ENCODE measurements at regions not wholly inside any gene's neighbourhood (a gene's known extent, or its start where the extent isn't known, plus 50 kb on each side); places are given as distances from the start of the nearest gene placed in this dataset.
"Not testable (repeated sequence)": the region's sequence is repeated elsewhere in the genome, so short reads cannot be mapped to it uniquely, and the experiment has no call there.

DNA sequence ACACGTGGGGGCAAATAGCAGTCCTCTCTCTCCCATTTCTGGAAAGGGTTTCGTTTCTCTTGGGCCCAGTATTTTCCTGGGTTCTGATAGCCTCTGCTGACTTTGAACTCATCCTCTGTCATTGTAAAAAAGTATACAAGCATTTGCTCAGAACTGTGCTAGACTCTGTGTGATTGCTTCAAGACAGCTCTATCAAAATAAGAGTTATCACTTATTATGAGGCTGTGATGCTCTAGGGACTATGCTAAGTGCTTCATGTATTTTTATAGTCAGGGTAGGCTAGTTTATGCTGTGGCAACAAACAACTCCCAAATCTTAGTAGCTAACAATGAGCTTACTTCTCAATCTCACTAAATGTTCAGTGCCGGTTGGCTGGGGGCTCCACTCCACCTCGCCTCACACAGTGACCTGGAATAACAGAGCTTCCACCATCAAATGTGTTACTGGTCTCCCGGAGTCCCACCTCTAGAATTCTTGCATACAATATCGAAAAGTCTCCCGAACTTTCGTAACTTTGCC, 110.8 kb upstream of the CDC42EP3 start:
- DNase-seq (ENCODE audit: low spot score): no peak

DNA sequence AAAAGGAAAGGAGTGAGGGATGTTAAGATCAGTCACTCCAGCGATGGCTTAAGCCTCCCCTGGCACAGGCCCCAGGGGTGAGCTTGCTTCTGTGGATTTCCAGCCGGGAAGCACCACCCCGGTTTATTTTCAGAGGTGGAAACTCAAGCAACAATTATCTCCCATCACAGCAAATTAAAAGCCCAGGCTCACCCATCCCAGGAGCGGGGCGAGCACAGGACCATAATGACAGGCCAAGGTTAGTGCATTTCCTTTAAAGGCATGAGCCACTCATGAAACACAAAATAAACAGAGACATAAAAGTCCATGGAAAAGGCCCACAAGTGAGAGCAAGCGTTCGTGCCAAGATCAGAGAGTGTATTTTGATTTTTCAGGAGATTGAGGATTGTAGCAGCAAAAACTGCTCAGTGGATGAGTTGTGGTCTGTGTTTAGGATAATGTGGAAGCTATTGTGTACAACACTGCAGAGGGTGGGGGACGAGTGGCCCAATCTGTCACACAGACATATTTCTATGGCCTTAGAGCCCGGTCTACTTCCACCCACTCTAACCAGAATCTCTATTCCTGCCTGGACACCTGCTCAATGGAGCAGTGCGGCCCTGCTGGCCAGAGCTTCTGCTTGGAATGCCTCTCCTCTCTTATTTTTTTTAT, 111.4 kb upstream of the CDC42EP3 start:
- no peak for DNase-seq (ENCODE audit: low spot score)

DNA sequence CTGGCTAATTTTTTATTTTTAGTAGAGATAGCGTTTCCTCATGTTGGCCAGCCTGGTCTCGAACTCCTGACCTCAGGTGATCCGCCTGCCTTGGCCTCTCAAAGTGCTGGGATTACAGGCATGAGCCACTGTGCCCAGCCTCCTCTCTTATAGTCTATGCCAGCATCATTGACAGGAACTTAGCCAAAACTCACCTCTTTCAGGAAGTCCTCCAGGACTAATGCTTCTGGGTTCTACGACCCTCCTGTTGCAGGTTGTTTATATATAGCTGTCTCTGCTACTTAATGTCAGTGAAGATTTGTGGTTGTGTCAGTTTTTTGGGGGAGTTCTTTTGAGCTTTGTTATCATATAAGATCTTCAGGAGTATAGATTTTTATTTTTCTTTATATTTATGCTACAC, 112.1 kb upstream of the CDC42EP3 start:
- no peak for DNase-seq (ENCODE audit: low spot score)

DNA sequence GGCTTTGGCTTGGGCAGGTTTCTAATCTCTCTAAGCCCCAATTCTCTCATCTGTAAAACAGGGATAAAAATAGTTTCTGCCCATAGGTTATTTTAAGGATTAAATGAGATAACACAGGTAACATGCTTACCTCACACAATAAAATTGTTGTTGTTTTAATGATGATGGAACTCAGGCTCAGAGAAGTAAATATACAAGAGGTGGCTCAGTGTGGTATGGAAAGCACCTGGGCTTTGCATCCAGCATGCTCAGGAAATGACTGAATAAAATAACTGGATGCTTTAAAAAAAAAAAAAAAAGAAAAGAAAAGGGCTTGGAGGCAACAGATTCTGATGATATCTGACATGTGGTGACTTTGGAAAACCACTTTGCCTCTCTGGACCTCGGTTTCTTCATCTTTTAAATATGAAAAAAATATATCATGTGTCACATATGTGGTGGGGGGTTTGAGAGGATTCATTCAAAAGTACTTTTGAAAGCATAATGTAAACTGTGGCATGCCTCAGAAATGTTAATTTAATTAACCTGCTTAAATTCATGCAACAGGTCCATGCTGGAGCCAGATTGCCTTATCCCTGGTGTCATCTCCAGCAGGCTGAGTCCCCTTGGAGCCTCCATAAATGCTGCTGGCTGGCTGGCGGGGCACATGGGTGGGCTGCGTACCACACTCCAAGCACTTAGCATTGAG, 112.8 kb upstream of the CDC42EP3 start:
- DNase-seq (ENCODE audit: low spot score): no peak

DNA sequence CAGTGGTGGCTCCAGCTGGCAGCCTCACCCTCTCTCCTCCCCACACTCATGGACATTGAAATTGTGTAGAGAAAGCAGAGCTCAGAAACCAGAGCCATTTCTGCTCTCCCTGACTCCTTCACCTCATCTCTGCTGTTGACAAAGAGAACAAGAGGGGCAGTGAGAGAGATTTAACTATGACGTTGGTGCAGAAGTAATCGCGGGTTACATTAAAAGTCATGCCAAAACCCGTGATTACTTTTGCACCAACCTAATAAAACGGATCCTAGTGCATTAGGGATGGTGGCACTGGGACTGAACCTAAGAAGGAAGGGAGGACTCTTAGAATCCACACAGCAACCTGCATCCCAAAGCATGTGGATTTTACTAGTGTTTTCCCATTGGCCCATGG, 113.3 kb upstream of the CDC42EP3 start:
- no peak for DNase-seq (ENCODE audit: low spot score)

DNA sequence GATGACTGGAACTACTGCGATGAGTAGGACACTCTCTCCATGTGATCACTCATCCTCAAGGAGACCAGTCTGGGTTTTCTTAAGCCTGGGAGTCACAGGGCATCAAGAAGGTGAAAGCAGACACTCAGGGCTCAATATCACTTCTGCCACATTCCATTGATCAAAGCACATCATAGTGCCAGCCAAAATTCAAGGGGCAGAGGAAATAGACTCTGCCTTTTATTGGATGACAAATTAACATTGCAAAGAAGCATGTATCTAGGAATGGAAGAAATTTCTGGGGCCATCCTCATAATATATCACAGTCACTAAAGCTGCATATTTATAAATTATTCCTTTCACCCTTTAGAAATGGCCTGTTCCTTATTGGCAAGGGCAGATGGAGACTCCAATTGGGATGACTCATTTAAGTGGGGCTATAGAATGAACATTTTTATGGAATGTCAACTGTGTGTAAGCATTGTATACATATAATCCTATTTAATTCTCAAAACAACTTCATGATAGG, 114.8 kb upstream of the CDC42EP3 start:
- DNase-seq (ENCODE audit: low spot score): no peak

DNA sequence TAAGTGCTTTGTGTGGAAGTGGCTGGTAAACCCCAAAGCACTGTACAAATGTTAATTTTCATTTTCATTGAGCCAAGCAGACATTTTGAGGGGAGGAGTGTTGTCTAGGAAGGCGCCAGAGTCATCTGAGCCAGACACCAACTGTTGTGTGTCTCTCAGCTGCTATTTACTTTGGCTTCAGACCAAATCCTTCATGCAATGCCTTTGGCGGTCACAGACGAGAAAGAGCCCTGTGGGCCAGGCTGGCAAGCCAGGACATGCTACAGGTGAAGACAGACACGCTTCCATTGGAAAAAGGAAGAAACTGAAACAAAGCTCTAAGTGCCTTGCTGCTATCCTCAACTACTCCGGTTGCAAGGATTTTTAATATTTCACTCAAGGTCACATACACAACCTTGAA, 115.4 kb upstream of the CDC42EP3 start:
- no peak for DNase-seq (ENCODE audit: low spot score)

DNA sequence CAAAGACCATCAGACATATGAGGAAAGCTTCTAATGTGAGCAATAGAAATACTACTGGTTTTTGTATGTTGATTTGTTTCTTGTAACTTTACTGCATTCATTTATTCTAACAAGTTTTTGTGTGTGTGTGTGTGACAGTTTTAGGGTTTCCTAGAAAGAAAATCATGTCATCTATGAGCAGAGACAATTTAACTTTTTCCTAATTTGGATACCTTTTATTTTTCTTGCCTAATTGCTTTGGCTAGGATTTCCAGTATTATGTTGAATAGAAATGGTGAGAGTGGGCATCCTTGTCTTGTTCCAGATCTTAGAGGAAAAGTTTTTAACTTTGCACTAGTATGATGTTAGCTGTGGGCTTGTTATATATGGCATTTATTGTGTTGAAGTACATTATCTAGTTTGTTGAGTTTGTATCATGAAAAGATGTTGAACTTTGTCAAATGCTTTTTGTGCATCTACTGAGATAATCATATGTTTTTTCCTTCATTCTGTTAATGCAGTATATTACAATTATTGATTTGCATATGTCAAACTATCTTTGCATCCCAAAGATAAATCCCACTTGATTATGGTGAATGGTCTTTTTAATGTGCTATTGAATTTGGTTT, 117.3 kb upstream of the CDC42EP3 start:
- no peak for DNase-seq (ENCODE audit: low spot score)

DNA sequence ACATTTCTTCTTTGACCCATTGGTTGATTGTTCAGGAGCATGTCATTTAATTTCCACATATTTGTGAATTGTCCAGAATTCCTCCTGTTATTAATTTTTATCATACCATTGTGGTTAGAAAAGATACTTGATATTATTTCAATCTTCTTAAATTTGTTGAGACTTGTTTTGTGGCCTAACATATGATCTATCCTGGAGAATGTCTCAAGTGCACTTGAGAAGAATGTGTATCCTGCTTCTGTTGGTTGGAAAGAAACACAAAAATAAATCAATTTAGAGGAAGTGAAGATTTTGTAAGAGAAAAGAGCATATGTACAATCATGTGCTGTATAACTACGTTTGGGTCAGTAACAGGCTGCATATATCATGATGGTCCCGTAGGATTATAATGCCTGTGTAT, 118.6 kb upstream of the CDC42EP3 start:
- DNase-seq (ENCODE audit: low spot score): no peak

DNA sequence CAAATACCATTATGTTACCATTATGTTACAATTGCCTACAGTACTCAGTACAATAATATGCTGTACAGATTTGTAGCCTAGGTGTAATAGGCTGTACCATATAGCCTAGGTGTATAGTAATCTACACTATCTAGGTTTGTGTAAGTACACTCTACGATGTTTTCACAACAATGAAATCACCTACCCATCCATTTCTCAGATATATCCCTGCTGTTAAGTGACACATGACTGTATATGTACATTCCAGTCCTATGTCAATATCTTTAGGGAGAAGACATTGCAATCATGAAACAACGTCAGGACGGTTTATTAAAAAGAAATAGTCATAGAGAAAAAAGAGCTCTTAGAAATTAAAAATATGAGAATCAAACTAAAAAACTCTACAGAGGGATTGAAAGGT, 119.0 kb upstream of the CDC42EP3 start:
- no peak for DNase-seq (ENCODE audit: low spot score)

DNA sequence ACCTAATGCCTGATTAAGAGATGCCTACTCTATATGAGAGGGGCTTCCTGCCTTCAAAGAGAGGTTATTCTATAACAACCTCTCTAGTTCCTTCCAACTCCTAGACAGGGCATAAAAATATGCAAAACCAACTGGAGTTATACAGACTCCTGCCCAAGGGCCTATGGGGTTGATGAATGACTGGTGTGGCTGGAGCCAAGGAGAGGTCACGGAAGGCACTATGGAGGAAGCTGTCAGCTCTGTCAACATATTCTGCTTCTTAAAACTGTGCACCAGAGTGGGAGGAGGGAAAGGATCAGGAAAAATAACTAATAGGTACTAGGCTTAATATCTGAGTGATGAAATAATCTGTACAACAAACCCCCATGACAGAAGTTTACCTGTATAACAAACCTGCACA, 120.9 kb upstream of the CDC42EP3 start:
- no peak for DNase-seq (ENCODE audit: low spot score)

DNA sequence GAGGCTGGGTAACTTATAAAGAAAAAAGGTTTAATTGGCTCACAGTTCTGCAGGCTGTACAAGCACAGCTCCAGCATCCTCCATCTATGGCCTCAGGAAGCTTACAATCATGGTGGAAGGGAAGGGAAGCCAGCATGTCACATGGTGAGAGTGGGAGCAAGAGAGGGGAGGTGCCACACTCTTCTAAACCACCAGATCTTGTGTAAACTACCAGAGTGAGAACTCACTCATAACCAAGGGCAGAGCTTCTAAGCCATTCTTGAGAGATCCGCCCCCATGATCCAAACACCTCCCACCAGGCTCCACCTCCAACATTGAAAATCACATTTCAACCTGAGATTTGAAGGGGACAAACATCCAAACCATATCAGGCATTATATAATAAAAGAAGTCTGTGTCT, 121.6 kb upstream of the CDC42EP3 start:
- DNase-seq (ENCODE audit: low spot score): no peak

DNA sequence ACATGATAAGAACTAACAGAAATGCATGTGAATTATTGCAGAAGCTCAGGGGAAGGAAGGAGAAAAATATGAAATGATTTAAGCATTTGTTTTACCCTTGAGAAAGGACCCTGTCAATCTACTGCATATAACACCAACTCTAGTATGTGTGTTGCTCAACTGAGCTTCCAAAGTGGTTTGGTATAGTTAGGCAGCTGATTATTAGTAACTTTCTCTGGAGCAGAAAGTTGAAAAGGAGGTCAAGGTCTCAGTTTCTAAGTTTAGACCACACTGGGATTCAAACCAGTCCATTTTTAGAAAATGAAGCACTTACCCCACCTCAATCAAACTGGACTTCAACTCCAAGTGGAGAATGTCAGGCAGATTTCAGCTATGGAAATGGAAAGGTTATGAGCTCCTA, 123.3 kb upstream of the CDC42EP3 start:
- DNase-seq (ENCODE audit: low spot score): no peak

DNA sequence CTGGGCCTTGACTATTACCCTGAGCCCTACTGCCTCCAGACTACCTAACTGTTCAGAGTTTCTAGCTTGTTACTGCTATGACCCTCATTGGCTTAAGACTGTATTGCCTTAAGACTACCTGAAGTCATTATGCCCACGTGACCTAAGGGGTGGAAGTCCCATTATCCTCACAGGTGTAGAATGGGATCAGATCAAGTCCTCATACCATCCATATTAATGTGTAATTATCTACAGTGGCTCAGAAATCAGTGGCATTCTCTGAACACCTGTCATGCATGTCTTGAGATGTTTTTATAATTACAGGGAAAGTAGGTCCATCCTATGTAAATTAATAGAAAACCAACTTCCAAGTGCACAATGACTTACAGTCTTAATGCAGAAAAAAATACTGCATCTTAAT, 124.0 kb upstream of the CDC42EP3 start:
- no peak for DNase-seq (ENCODE audit: low spot score)

DNA sequence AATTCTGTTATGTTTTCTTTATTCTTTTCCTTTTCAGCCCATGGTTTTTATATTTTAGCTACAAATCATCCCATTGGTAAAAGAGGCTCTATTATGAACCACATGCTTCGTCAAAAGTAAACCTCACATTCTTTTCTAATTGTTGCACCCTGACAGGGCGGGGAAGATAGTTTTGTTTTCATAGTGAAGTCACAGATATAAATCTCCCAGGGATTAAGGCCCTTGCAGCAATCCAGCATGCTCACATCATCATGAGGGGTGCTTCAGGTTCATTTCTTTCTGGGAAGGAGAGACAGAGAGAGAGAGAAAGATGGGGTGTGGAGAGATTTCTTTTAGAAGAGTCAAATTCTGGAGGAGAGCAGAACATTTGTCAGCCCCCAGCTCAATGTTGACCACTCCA, 124.5 kb upstream of the CDC42EP3 start:
- DNase-seq (ENCODE audit: low spot score): no peak

DNA sequence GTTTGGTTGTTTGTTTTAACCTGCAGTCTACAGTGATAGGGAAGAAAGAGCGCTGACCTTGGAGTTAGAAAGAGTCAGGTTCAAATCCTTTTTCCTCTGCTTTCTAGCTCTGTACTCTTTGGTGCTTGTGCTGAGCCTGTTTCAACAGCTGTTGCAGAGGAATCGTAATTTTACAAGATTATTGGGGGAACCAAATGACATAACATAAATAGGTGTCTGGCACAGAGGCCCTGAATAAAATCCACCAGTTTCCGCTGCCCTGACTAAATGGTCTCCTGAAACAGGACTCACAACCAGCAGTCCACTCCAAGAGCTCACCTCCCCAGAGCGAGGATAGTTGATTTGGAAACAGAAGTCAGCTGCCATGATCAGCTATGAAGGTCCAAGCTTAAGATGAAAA, 125.0 kb upstream of the CDC42EP3 start:
- no peak for DNase-seq (ENCODE audit: low spot score)

DNA sequence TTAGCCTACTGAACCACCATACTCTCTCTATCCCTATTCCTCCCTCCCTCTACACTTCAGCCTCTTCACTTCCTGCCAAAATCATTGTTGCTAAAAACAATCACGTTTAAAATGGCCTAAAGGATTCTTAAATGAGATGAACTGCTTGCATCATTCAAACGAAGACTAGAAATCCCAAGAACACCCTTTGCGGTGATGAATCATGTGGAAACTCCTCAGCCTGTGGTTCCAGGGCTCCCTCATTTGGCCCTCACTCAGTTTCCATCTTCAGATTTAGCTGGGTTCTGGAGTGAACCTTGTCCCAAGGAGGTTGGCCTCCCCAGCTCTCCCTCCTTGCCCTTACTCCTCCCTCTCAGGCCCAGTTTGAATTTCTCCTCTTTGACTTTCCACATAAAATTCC, 125.6 kb upstream of the CDC42EP3 start:
- no peak for DNase-seq (ENCODE audit: low spot score)

DNA sequence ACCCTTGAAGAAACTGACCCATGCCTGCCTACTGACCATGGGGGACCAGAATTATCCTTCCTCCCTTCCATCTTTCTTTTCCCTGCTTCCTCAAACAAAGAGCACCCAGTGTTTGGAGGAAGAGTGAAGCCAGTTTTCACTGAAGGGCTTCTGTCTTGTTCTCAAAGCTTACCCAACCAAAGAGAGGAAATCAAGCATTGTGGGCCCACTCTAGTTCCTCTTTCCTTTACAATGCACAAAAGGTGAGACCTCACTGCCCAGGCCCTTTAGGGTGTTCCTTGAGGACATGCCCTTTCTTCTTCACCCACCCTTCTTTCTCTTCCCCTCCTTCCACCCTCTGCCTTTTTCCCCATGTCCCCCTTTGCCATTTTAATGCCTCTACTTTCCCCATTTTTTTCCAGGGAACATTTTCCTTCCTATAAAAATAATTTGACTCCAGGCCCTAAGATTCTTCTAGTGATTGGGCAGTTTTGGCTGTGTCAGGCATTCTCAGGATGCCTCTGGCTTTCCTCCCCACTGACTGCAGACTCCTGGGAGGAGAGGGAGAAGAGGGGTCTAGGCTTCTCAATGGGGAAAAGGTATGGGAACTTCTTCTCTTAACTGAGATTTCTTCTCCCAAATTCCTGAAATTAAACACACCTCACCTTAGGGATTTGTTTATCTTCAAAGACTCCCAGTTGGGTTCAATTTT, 126.6 kb upstream of the RMDN2 start:
- no peak for DNase-seq (ENCODE audit: low spot score)

DNA sequence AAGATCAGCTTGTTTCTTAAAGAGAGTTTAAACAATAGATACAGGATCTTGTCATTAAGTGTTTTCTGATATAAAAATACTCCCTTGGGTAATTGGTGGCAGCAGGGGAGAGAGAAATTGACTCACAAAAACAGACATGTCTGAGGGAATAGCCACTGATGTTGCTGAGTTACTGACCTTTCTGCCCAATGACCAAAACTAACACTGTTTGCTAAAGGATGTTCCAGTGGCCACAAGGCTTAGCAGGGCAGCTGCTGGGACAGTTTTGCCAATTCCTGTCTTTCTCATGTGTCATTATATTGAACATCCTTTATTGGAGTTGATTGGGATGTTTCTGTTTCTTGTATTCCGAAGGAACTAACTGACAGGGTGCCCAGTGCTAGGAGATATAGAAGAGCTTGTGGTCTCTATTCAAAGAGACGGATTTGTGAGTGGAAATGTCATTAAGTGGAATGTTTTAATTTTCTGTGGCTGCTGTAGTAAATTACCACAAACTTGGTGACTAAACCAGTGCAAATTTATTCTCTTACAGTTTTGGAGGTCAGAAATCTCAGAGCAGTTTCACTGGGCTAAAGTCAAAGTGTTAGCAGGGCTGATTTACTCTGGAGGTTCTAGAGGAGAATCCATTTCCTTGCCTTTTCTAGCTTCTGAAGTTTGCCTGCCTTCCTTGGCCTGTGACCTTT, 124.8 kb upstream of the RMDN2 start:
- DNase-seq (ENCODE audit: low spot score): no peak

DNA sequence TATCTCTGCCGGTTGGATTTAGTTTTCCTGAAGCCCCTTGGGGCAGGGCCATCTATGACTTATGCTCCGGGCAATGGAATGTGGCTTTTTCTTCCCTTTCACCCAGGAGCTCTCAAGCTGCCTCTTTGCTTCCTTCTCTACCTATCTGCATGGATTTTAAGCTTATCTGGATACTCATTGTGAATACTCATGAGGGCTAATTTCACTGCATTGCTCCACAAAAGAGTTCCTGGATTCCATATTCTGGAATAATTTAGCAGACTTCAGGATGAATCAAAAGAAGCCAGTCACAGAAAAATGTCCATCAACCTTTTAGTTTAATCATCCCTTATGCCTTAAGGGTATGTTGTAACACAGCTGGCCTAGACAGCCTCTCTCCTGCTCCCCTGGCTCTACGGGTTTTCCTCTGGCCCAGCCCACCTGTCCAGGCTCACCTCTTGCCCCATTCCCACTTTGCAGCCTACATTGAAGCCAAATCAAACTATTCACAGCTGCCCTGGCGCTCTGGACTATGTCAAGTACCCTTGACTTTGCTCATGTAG, 122.8 kb upstream of the RMDN2 start:
- DNase-seq (ENCODE audit: low spot score): no peak

DNA sequence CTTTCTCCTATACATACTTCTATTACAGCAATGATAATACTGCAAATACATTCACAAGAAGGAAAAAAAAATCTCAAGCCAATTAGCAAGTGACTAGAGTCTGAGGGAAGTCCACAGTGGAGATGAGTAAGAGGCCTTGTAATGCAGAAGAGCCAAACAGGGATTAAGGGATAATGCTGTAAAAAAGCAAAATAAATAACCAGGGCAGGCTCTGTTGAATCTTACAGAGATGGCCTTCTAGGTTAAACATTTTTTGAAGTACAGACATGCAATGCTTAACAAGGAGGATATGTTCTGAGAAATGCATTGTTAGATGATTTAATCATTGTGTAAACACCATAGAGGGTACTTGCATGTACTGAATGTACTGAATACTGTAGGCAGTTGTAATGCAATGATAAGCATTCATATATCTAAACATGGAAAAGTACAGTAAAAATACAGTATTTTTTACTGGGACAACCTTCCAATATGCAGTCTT, 122.1 kb upstream of the RMDN2 start:
- no peak for DNase-seq (ENCODE audit: low spot score)

DNA sequence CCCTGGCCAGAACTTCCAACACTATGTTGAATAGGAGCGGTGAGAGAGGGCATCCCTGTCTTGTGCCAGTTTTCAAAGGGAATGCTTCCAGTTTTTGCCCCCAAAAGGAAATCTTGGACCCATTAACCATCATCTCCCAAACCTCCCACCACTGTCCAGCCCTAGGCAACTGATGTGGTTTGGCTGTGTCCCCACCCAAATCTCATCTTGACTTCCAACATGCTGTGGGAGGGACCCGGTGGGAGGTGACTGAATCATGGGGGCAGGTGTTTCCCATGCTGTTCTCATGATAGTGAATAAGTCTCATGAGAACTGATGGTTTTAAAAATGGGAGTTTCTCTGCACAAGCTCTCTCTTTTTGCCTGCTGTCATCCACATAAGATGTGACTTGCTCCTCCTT, 119.1 kb upstream of the RMDN2 start:
- not testable (repeated sequence) for DNase-seq (ENCODE audit: low spot score)

Data from activated CD4-positive, alpha-beta T cell treated with anti-CD3 and anti-CD28 coated beads, Interleukin-2, Interleukin-4, amounts not matched to agents 100 ng/mL and 50 ng/mL, durations not matched to agents 16 hours and 8 hours (primary cell).